ENCODE measurements at regions not wholly inside any gene's neighbourhood (a gene's known extent, or its start where the extent isn't known, plus 50 kb on each side); places are given as distances from the start of the nearest gene placed in this dataset.

DNA sequence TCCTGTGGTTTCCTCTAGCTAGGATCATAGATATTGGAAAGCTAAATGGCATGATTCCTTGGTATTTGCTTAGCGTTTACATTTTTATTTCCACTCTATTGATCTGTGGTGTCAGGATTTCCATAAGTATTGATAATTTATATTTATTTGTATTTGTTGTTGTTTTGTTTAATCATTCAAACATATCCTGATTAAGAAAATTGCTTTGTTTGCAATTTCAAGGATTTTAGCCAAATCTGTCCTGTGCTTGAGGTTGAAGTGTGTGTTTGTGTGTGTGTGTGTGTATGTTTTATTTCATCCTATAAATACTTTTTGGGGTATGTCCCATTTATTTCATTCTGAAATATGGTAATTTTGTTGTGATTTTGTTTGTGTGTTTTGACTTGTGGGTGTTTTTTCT lies 1884.1 kb upstream of the CDH6 start:
- DNase-seq: no peak

DNA sequence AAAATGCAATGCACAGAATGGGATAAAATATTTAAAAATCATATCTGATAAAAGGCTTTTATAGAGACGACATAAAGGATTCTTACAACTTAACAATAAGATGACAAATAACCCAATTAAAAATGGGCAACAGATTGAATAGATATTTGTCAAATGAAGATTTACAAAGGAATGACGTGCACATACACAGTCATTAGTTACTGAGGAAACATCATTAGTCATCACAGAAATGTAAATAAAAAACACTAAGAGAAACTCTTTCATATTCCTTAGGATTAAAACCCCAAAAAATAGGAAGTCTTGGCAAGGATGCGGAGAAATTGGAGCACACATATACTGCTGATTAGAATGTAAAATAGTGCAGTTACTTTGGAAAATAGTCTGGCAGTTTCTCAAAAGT lies 1886.0 kb upstream of the CDH6 start:
- no peak for DNase-seq

DNA sequence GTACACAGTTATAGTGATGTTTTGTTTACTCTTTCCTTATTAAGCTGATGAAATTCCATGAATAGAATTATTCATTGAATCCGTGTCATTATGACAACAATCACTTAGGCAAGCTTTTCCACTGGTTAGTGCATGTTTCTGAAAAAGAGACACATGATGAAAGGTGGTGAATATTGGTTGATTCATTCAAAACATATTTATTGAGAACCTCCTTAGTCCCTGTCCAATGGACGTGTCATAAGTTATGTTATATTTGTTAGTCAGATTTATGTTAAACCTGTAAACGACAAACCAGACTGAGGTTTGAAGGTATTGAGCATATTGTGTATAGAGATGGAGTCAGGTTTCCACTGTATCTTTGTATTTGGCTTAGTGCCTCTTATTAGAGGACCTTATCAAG lies 1888.9 kb upstream of the CDH6 start:
- DNase-seq: no peak

DNA sequence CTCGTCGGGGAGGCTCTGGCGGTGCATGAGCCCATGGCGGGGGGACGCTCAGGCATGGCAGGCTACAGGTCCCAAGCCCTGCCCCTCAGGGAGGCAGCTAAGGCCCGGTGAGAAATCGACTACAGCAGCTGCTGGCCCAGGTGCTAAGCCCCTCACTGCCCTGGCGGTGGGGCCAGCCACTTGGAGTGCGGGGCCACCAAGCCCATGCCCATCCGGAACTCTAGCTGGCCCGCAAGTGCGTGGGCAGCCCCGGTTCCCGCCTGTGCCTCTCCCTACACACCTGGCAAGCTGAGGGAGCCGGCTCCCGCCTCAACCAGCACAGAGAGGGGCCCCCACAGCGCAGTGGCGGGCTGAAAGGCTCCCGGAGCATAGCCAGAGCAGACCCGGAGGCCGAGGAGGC lies 1896.9 kb upstream of the CDH6 start:
- no peak for DNase-seq

DNA sequence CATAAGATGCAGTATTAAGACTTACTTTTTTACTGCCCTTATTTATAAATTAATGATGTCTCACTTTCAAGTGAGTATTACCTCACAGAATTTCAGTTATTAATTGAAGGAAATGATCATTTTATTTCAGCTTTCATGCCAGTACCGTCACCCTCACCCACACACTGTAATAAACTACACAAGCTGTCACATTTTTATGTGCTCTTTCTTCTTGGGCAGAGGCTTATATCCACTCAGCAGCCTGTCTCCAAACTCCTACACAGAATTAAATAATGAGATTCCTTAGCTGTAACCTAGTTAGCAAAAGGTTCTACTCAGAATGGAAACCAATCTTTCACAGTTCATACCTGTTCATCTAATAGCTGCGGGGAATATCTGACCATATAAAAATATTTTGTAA lies 1915.8 kb upstream of the CDH6 start:
- DNase-seq: no peak

DNA sequence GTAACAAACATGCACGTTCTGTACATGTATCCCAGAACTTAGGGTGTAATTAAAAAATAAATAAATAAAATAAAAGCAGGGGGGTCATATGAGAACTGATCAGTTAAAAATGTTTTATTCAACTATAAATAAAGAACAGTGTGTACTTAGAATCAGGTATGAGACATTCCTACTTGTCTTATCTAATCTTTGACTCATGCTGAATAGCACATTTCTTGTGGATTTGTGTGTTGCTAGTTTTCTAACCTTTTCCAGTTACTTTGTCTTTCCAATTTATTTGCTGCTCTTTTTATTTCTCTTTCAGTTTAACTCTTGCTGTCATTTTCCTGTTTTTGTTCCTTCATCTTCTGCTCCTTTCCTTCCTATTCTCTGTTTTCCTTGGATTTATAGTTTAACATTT lies 1917.1 kb upstream of the CDH6 start:
- no peak for DNase-seq

DNA sequence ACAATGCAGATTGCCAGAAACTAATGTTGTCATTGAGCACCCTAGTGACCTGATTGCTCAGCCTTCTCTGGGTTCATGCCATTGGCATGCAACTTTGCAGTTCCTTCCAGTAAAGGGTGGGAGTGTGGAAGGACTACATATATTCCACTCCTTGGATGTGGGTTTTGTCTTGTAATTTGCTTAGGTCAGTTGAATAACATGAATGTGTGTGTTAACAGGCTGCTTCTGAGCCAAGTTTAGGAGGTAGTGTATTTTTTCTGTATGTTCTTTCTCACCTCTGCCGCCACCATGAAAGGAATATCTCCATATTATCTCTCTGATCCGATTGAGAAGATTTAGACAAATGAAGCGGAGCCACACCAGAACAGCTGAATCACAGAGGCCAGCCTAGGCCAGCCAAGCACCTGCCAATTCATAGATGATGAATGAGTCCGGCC lies 1929.6 kb upstream of the CDH6 start:
- no peak for DNase-seq

DNA sequence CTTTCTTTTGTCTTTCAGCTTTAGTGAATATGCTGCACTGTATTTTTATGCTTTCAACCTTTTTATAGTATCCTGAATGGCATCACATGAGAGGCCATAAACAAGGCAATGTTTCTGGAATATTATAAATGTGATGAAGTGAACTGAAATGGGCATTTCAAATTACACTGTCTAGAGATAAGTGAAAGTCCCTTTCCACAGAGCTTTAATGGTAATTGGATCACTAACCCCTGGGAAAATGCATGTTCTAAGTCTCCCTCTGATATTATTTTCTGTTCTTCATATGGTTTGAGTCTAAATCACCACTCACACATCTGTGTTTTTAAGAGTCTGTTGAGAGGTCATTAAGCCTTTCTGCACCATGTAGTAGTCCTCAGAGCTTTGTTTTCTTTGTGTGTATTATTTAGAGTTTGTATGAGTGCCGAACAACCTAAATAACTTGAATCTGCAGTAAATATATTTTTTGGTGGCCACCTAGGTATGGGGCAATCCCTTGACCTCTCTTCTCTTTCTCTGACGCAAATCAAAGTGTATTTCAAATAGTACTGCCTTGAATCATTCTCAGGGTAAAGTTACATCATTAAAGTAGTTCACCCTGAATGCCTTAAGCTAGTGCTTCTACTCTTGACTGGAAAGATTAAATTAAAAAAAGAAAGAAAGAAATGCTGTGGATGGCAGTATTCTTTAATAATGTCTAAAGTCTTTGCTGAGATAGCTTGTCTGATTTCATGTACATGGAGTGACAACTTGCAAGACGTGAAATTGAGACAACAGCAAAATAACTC lies 1931.0 kb upstream of the CDH6 start:
- DNase-seq: no peak

DNA sequence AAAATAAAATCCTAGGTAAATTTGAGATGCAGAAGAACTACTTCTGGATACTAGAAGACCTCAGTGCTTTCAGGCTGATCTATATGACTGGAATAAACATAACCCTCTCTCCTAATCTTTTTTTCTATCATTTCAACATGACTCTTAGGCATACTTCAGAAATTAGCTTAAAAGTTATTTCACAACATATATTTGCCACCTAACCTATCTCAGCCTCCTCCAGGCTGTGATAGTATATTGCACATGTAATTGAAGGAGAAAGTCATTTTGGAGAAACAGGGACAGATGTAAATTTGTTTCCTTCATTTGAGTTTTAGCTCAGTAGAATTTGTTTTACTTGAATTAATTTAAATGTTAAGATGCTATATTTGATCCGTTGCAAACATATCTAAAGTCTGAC lies 1932.3 kb upstream of the CDH6 start:
- no peak for DNase-seq

DNA sequence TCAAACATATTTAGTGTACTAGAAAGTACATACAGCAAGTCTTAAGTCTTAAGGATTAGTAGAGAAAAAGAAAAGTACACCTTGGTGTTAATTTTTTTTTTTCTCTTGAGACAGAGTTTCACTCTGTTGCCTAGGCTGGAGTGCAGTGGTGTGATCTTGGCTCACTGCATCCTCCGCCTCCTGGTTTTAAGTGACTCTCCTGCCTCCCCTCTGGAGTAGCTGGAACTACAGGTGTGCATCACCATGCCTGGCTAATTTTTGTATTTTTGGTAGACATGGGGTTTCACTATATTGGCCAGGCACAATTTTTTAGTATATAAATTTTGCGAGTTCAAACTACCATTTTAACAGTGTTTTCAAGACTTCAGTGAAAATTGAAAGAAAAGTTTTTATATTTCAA lies 1941.1 kb upstream of the CDH6 start:
- DNase-seq: no peak

DNA sequence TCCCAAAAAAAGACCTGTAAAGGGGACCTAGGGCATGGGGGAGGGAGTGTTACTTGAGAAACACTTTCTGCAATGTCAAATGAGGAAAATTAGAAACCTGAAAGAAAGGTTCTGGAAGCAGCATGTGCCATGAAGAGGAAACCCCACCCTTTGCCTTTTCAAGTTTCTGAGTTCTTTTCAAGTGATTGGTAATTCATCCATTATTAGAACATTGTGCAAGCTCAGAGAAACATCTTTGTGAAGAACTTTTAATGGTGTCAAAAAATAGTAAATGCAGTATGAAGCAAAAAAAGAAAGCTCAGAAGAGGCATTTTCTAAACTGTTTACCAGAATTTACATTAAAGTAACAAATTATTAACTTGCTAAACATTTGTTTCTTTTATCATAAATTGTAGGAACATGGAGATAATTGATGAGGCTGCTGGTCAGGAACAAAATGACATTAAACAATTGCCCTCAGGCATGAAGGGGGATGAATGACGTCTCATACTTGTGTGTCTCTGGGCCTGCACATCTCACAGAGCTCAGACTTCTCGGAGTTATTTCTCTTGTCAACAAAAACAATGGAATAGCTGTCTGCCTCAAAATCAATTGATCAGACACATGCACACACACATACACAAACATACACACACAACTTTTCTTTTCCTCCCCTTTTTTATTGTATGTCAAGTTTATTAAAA lies 1946.0 kb upstream of the CDH6 start:
- DNase-seq: no peak

DNA sequence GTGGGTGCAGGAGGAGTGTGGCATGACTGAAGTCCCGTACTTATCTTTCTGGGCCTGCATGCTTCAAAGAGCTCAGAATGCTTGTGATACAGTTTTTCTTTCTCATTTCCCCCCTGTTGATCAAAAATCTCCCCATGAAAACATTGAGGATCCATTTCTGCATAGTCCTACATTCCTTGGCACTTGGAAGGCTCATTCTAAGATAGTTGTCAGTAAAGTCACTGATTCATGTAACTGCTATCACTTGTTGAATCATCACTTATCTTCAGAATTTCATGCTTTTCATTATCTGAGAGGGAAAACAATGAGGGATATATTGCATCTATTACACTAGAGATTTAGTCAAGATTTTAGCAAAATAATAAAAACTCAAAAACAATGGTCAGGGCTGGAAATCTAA lies 1953.1 kb upstream of the CDH6 start:
- no peak for DNase-seq

DNA sequence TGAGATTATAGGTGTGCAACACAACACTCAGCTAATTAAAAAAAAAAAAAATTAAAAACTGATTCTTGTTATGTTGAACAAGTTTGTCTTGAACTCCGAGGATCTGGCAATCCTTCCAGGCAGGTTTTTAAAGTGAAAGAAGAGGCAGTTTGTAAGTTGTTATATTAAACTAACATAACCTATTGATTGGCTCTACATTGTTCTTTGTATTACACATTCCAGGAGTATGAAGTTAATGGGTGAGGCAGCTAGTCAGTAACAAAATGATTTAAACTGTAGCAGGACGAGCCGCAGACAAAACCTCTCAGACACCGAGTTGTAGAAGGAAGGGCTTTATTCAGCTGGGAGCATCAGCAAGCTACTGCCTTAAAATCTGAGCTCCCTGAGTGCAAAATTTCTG lies 1953.9 kb upstream of the CDH6 start:
- DNase-seq: no peak

DNA sequence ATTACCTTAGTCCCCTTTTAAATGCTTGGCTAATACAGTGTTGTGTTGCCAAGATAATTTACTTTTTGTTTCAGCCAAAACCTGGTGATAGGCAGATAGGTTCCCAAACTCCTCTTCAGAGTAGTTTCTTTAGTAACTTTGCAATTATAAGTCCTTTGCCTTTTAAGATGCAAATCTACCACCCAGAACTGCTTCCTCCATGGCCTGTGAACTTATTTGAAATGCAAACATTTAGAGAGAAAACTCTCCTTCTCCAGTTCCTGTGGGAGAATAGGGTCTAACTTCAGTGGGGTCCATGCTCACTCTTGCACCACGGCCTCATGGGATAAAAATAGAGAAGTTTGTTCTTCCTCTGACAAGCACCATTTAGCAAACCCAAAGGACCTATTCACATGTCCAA lies 1955.4 kb upstream of the CDH6 start:
- no peak for DNase-seq

DNA sequence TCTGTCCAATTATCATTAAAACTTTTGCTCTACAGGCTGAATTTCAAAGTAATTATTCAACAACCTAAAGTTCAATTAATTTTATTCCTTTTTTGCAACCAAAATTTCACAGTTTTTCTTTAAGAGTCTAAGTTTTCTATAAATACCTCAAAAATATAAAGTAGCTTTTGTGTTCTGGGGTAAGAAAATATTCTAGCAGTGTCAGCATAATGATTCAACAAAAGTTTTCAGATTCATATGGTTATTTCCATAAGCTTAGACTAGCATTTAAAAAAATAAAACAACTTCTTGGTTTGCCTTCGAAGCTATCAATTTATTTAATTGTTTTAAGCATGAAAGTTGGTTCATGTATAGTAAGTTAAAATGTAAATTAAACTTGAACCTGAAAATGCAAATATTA lies 1962.3 kb upstream of the CDH6 start:
- DNase-seq: no peak

DNA sequence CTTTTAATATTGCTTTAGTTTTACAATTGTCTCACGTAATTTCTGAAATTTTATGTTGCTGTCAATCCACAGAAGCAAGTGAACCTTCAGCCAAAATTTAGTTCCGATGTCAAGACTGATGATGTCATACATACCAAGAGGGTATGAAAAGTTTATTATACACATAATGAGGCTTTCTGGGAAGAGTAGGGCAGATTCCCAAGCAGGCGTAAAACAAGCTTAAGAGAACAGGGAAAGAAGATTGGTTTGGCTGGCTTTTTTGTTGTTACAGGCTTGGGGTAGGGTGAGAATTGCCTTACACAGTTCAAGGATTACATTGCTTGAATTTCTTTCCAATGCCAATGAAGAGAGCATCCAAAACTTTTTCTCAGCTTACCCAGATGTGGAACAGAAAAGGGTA lies 1962.9 kb upstream of the CDH6 start:
- DNase-seq: no peak

DNA sequence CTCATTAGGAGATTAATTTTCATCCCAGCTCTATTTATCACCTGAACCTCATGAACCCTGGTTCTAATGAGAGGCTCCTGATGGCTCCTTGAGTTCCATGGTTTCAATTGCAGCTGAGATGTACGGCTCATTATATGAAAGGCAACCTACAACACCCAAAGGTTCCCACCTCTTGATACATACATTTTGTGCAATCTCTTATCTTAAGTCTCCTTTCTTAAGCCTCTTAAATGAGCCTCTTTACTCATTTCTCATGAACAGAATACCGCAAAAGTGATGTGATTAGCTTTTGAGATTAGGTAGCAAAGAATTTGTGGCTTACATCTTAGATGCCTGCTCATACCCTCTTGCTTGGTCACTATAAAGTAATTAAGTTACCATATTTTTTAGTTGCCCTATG lies 1964.0 kb upstream of the CDH6 start:
- DNase-seq: no peak

DNA sequence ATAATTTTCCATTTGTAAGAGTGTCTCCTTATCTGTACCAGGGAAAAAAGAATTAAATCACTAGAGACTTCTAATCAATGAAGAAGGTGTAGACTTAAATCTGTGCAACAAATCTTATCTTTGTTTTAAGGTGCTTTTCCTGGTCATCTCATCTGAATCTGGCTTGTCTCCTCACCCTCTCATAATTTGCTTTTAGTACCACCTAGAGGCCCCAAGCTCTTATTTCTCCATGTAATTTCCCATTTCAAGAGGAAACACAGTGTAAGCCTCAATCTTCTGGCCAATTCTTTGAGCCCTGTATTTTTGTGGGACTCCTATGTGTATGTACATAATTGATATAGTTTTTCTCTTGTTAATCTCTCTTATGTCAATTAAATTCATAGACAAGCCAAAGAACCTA lies 1975.3 kb upstream of the CDH6 start:
- no peak for DNase-seq

DNA sequence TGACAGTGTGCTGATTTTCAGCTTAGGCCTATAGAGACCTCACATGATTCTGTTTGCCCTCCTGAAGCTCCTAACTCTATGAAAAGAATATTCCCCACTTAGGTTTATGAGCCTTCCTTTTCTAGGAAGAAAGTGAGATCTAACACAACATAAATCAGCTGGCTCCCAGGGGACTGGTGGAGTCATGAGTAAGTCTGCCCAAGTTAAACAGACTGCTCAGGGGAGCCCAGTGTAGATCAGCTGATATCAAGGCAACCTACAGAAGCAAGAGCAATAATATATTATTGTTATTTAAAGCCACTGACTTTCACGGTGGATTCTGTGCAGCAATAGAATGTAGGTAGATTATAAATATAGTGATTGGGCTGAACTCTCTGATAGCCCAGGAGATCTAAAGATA lies 1978.6 kb upstream of the CDH6 start:
- DNase-seq: no peak

DNA sequence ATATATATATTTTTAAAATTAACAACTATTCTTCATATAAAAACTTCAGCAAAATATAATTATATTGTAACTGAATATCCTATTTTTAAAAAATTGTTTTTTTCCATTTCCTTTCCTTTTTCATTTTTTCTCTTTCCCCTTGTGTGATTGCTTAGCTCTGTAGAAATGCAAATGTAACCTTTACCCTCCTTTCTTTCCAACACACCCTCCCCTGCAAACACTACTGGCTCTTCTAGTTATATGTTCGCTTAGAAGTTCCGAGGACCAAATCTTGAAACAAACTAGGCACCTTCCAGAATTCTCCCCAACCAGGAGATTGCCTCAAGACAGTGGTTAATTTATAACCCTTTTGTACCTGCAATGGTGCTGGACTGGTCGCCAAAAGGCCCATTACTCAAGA lies 1980.0 kb upstream of the CDH6 start:
- DNase-seq: no peak

DNA sequence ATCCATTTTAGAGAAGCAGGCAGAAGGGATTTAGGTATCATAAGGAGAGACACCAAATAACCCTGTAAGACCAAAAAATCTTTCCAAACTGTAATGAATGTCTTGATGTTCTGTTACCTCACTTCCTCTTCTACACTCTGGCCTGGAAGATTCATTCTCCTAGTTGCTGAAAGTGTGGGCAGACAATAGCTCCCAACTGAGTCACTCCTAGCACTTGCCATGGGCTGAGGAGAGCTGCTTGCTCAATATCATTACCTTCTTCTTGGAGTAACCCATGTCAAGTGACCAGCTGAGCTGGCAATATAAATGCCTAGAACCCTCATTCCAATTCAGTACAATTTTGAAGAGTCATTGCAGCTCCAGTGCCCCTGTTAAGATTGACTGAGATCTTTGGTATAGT lies 1985.5 kb upstream of the CDH6 start:
- no peak for DNase-seq

DNA sequence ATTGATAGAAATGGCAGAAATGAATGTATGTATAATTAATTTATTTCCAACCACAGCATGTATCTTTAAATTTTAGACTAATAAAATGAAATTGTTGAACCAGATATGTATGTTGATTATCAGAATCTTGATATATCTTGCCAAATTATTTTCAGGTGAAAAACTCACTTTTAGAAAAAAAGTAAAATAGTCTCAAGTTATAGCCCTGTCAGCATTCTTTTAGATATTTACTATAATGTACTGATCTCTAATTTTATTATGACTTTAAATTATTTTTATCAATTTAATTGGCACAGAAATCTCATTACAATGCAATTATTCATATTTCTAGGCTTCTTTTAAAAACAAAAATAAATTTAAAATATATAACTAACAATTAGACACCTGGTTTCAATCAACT lies 1990.4 kb upstream of the CDH6 start:
- DNase-seq: no peak

DNA sequence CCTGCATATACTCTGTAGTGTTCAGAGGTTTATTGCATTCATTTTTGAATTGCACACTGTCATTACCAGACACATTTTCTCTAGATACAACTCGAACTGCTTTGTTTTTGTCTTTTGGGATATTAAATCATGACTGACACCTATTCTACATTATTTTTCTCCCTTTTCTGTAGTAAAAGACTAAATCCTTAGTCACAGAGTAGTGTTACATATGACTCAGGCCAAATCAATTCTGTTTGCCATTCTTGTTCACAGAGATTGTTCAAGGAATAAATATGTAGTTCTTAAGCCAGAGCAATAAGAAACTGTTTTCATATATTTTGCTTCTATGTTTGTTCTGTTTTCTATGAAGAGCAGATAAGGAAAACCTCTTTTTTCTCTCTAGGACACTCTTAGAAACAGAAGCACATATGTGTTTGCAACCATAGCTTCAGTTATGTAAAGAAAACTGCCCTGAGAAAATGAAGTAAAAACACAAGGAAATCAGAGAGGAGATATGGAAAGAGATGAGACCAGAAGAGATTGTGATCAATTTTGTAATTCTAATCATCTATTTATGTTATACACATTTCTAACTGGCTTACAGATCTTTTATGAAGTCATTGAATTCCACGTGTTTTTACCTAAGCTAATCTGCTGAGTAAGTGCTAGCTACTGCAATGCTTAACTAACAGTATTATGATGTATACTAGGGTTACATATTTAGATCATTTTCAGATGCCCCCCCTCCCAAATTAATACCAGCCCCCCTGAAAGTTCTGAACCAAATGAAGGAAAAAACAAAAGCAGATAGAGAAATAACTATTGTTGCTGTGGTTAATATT lies 1995.6 kb upstream of the CDH6 start:
- DNase-seq: no peak

DNA sequence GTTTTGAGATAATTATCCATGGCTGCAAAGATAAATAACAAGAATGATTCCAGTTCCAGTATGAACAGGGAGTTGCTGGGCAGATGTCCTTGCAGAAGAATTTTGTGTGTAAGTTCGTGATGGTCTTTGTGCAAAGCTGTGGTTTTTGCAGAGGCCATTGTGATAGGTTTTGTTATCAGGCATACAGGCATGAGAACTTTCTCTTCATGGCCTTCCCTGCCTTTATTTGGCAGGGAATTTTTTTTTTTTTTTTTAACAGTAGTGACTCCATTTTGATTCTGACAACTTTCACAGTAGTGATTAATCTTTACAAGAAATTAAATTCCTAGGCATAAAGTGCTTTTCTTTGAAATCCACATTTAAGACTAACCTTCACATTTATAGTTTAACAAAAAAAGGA lies 1999.5 kb upstream of the CDH6 start:
- DNase-seq: no peak
